ENCODE measurements at regions not wholly inside any gene's neighbourhood (a gene's known extent, or its start where the extent isn't known, plus 50 kb on each side); places are given as distances from the start of the nearest gene placed in this dataset.
A peak's percentile ranks its signal among the peaks of the same experiment; 100 is the strongest.
"Not testable (repeated sequence)": the region's sequence is repeated elsewhere in the genome, so short reads cannot be mapped to it uniquely, and the experiment has no call there.

DNA sequence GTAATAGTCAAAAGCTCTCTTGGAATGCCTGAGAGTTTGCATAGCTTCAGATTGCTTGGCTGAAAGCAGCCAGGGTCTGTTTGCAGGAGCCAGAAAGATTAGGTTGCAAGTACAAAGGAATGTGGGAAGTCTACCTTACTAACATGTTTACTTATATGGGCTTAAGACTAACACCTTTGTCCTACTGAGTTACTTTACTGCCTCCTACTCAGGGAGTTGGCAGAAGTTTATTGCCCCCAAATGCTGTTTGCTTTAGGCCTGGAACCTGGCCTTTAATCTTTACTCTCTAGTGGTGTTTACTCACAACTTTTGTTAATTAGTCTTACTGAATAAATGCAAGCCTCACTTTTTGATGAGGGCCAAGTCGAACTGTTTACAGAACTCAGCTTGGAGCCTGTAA lies 219.4 kb upstream of the ZC4H2 start:
- Histone ChIP-seq H3K27me3 (ENCODE audit: control insufficient read depth in 4 of 4, insufficient read depth in 4 of 4, low read length in 3 of 4) (no peaks in the 10 kb centered on the region), H3K9me3 (ENCODE audit: control insufficient read depth in 4 of 4, low read length in 3 of 4) (no peaks in the 10 kb centered on the region), H3K4me3 (ENCODE audit: low read depth in 1 of 3, low read length in 3 of 3) (no peak overlapping the region), H3K27ac (ENCODE audit: low read depth in 1 of 2, low read length in 2 of 2) (no peak overlapping the region), H3K9ac (ENCODE audit: low read depth in 1 of 2, low read length in 2 of 2) (no peak overlapping the region), H3K4me1 (ENCODE audit: control insufficient read depth in 4 of 4, insufficient read depth in 4 of 4, low read length in 3 of 4) (peaks cover 2 to 12% (median 9%) of the 10 kb centered on the region in 4 donors), H3K36me3 (ENCODE audit: control insufficient read depth in 4 of 4, insufficient read depth in 3 of 4, low read depth in 1 of 4, low read length in 3 of 4) (no peaks in the 10 kb centered on the region)
- DNase-seq (ENCODE audit: low spot score), result no peak
- WGBS, result 13% methylated on average over 1 of the region's 1 CpG
- TF ChIP-seq RAD21 (IDR thresholded peaks at IDR 0.05) (no peak), HNF4A (conservative IDR thresholded peaks at IDR 0.05) (peak; percentile 6 to 40), RXRA (IDR thresholded peaks at IDR 0.05) (peak; percentile 17 to 38), SP1 (IDR thresholded peaks at IDR 0.05) (peak; percentile 34)
- TF ChIP-seq, protein P1, sequence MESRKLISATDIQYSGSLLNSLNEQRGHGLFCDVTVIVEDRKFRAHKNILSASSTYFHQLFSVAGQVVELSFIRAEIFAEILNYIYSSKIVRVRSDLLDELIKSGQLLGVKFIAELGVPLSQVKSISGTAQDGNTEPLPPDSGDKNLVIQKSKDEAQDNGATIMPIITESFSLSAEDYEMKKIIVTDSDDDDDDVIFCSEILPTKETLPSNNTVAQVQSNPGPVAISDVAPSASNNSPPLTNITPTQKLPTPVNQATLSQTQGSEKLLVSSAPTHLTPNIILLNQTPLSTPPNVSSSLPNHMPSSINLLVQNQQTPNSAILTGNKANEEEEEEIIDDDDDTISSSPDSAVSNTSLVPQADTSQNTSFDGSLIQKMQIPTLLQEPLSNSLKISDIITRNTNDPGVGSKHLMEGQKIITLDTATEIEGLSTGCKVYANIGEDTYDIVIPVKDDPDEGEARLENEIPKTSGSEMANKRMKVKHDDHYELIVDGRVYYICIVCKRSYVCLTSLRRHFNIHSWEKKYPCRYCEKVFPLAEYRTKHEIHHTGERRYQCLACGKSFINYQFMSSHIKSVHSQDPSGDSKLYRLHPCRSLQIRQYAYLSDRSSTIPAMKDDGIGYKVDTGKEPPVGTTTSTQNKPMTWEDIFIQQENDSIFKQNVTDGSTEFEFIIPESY (IDR thresholded peaks at IDR 0.05), result no peak

DNA sequence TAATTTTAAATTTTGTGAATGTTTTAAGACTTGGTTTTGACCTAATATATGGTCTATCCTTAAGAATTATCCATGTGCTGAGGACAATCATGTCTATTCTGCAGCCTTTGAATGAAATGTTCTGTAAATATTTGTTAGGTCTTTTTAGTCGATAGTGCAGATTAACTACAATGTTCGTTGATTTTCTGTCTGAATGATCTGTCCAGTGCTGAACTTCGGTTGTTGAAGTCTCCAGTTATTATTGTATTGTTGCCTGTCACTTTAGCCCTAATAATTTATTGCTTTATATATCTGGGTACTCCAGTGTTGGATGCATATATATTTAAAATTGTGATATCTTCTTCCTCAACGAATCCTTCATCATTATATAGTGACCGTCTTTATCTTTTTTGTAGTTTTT lies 218.3 kb upstream of the ZC4H2 start:
- TF ChIP-seq, protein P1 (IDR thresholded peaks at IDR 0.05), result no peak
- TF ChIP-seq FOXA2 (IDR thresholded peaks at IDR 0.05), result no peak
- peak in 1 of 2 donors; percentile 10 for TF ChIP-seq HNF4A (conservative IDR thresholded peaks at IDR 0.05)
- no peak for TF ChIP-seq FOXA1 (IDR thresholded peaks at IDR 0.05)
- no peak for TF ChIP-seq TAF1 (conservative IDR thresholded peaks at IDR 0.05)
- no peak for TF ChIP-seq EGR1 (IDR thresholded peaks at IDR 0.05; ENCODE audit: low read depth in 2 of 2)
- no peak for TF ChIP-seq SP1 (IDR thresholded peaks at IDR 0.05)
- no peak for TF ChIP-seq HNF4G (IDR thresholded peaks at IDR 0.05)
- TF ChIP-seq, protein P2, sequence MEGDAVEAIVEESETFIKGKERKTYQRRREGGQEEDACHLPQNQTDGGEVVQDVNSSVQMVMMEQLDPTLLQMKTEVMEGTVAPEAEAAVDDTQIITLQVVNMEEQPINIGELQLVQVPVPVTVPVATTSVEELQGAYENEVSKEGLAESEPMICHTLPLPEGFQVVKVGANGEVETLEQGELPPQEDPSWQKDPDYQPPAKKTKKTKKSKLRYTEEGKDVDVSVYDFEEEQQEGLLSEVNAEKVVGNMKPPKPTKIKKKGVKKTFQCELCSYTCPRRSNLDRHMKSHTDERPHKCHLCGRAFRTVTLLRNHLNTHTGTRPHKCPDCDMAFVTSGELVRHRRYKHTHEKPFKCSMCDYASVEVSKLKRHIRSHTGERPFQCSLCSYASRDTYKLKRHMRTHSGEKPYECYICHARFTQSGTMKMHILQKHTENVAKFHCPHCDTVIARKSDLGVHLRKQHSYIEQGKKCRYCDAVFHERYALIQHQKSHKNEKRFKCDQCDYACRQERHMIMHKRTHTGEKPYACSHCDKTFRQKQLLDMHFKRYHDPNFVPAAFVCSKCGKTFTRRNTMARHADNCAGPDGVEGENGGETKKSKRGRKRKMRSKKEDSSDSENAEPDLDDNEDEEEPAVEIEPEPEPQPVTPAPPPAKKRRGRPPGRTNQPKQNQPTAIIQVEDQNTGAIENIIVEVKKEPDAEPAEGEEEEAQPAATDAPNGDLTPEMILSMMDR (IDR thresholded peaks at IDR 0.05; ENCODE audit: low read depth, low read length, missing input control), result no peak
- TF ChIP-seq, protein P3, sequence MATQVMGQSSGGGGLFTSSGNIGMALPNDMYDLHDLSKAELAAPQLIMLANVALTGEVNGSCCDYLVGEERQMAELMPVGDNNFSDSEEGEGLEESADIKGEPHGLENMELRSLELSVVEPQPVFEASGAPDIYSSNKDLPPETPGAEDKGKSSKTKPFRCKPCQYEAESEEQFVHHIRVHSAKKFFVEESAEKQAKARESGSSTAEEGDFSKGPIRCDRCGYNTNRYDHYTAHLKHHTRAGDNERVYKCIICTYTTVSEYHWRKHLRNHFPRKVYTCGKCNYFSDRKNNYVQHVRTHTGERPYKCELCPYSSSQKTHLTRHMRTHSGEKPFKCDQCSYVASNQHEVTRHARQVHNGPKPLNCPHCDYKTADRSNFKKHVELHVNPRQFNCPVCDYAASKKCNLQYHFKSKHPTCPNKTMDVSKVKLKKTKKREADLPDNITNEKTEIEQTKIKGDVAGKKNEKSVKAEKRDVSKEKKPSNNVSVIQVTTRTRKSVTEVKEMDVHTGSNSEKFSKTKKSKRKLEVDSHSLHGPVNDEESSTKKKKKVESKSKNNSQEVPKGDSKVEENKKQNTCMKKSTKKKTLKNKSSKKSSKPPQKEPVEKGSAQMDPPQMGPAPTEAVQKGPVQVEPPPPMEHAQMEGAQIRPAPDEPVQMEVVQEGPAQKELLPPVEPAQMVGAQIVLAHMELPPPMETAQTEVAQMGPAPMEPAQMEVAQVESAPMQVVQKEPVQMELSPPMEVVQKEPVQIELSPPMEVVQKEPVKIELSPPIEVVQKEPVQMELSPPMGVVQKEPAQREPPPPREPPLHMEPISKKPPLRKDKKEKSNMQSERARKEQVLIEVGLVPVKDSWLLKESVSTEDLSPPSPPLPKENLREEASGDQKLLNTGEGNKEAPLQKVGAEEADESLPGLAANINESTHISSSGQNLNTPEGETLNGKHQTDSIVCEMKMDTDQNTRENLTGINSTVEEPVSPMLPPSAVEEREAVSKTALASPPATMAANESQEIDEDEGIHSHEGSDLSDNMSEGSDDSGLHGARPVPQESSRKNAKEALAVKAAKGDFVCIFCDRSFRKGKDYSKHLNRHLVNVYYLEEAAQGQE (IDR thresholded peaks at IDR 0.05), result peak; percentile 97
- TF ChIP-seq, protein P4, sequence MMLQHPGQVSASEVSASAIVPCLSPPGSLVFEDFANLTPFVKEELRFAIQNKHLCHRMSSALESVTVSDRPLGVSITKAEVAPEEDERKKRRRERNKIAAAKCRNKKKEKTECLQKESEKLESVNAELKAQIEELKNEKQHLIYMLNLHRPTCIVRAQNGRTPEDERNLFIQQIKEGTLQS (IDR thresholded peaks at IDR 0.05), result no peak
- TF ChIP-seq NR2F2 (IDR thresholded peaks at IDR 0.05), result no peak
- Histone ChIP-seq H3K27me3 (ENCODE audit: control insufficient read depth in 4 of 4, insufficient read depth in 4 of 4, low read length in 3 of 4) (no peaks in the 10 kb centered on the region), H3K9ac (ENCODE audit: low read depth in 1 of 2, low read length in 2 of 2) (no peak overlapping the region), H3K4me3 (ENCODE audit: low read depth in 1 of 3, low read length in 3 of 3) (no peak overlapping the region), H3K36me3 (ENCODE audit: control insufficient read depth in 4 of 4, insufficient read depth in 3 of 4, low read depth in 1 of 4, low read length in 3 of 4) (no peaks in the 10 kb centered on the region), H3K4me1 (ENCODE audit: control insufficient read depth in 4 of 4, insufficient read depth in 4 of 4, low read length in 3 of 4) (peaks cover 2 to 12% (median 9%) of the 10 kb centered on the region in 4 donors), H3K9me3 (ENCODE audit: control insufficient read depth in 4 of 4, low read length in 3 of 4) (no peaks in the 10 kb centered on the region), H3K27ac (ENCODE audit: low read depth in 1 of 2, low read length in 2 of 2) (no peak overlapping the region)
- no peak for DNase-seq (ENCODE audit: low spot score)
- 53% methylated on average over 5 of the region's 5 CpGs for WGBS

DNA sequence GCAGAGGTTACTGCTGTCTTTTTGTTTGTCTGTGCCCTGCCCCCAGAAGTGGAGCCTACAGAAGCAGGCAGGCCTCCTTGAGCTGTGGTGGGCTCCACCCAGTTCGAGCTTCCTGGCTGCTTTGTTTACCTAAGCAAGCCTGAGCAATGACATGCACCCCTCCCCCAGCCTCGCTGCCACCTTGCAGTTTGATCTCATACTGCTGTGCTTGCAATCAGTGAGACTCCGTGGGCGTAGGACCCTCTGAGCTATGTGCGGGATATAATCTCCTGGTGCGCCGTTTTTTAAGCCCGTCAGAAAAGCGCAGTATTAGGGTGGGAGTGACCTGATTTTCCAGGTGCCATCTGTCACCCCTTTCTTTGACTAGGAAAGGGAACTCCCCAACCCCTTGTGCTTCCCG lies 187.1 kb upstream of the ZC4H2 start:
- 92% methylated on average over 10 of the region's 10 CpGs for WGBS
- H3K9me3 ChIP-seq (ENCODE audit: control insufficient read depth in 4 of 4, low read length in 3 of 4); H3K4me3 ChIP-seq (ENCODE audit: low read depth in 1 of 3, low read length in 3 of 3); H3K9ac ChIP-seq (ENCODE audit: low read depth in 1 of 2, low read length in 2 of 2); H3K4me1 ChIP-seq (ENCODE audit: control insufficient read depth in 4 of 4, insufficient read depth in 4 of 4, low read length in 3 of 4); DNase-seq (ENCODE audit: low spot score); H3K27ac ChIP-seq (ENCODE audit: low read depth in 1 of 2, low read length in 2 of 2); H3K27me3 ChIP-seq (ENCODE audit: control insufficient read depth in 4 of 4, insufficient read depth in 4 of 4, low read length in 3 of 4); H3K36me3 ChIP-seq (ENCODE audit: control insufficient read depth in 4 of 4, insufficient read depth in 3 of 4, low read depth in 1 of 4, low read length in 3 of 4): not testable (repeated sequence)
